ENCODE measurements at regions not wholly inside any gene's neighbourhood (a gene's known extent, or its start where the extent isn't known, plus 50 kb on each side); places are given as distances from the start of the nearest gene placed in this dataset.

GRCh38 chr12:87772401-87772800 lies 256.8 kb downstream of the C12orf50 start:
- DNase-seq (ENCODE audit: low read depth in 1 of 2, low spot score in 1 of 2) = no peak
- in situ Hi-C loops (cut with HindIII; ENCODE audit: low pct_unique_long_range_greater_than_20kb, low sequenced_read_pairs) = no loop called here
- TF ChIP-seq JUND (IDR thresholded peaks at IDR 0.05; ENCODE audit: low read depth) = no peak

GRCh38 chr12:87768501-87769287 lies 260.5 kb downstream of the C12orf50 start:
- in situ Hi-C loops (cut with HindIII; ENCODE audit: low pct_unique_long_range_greater_than_20kb, low sequenced_read_pairs) = no loop called here
- no peak for TF ChIP-seq JUND (IDR thresholded peaks at IDR 0.05; ENCODE audit: low read depth)
- DNase-seq (ENCODE audit: low read depth in 1 of 2, low spot score in 1 of 2) = no peak

GRCh38 chr12:87766044-87766443 lies 263.2 kb downstream of the C12orf50 start:
- no peak for DNase-seq (ENCODE audit: low read depth in 1 of 2, low spot score in 1 of 2)
- no peak for TF ChIP-seq JUND (IDR thresholded peaks at IDR 0.05; ENCODE audit: low read depth)
- in situ Hi-C loops (cut with HindIII; ENCODE audit: low pct_unique_long_range_greater_than_20kb, low sequenced_read_pairs) = no loop called here

- in situ Hi-C loops (cut with HindIII; ENCODE audit: low pct_unique_long_range_greater_than_20kb, low sequenced_read_pairs) = no loop called here
- DNase-seq (ENCODE audit: low read depth in 1 of 2, low spot score in 1 of 2) = peak in 1 of 2 experiments; percentile 40
- TF ChIP-seq JUND (IDR thresholded peaks at IDR 0.05; ENCODE audit: low read depth) = no peak
Measured at GRCh38 chr12:87760943-87761342, 268.3 kb downstream of the C12orf50 start.

- no peak for TF ChIP-seq JUND (IDR thresholded peaks at IDR 0.05; ENCODE audit: low read depth)
- in situ Hi-C loops (cut with HindIII; ENCODE audit: low pct_unique_long_range_greater_than_20kb, low sequenced_read_pairs) = no loop called here
- DNase-seq (ENCODE audit: low read depth in 1 of 2, low spot score in 1 of 2) = no peak
Measured at GRCh38 chr12:87758271-87758670, 270.9 kb downstream of the C12orf50 start.

GRCh38 chr12:87756721-87757120 lies 272.5 kb downstream of the C12orf50 start:
- no peak for TF ChIP-seq JUND (IDR thresholded peaks at IDR 0.05; ENCODE audit: low read depth)
- in situ Hi-C loops (cut with HindIII; ENCODE audit: low pct_unique_long_range_greater_than_20kb, low sequenced_read_pairs) = no loop called here
- DNase-seq (ENCODE audit: low read depth in 1 of 2, low spot score in 1 of 2) = no peak

GRCh38 chr12:87756111-87756510 lies 273.1 kb downstream of the C12orf50 start:
- in situ Hi-C loops (cut with HindIII; ENCODE audit: low pct_unique_long_range_greater_than_20kb, low sequenced_read_pairs) = no loop called here
- TF ChIP-seq JUND (IDR thresholded peaks at IDR 0.05; ENCODE audit: low read depth) = no peak
- no peak for DNase-seq (ENCODE audit: low read depth in 1 of 2, low spot score in 1 of 2)

GRCh38 chr12:87728931-87729593 lies 300.1 kb downstream of the C12orf50 start:
- no peak for TF ChIP-seq JUND (IDR thresholded peaks at IDR 0.05; ENCODE audit: low read depth)
- DNase-seq (ENCODE audit: low read depth in 1 of 2, low spot score in 1 of 2) = peak in 1 of 2 experiments; percentile 53
- in situ Hi-C loops (cut with HindIII; ENCODE audit: low pct_unique_long_range_greater_than_20kb, low sequenced_read_pairs) = no loop called here

- in situ Hi-C loops (cut with HindIII; ENCODE audit: low pct_unique_long_range_greater_than_20kb, low sequenced_read_pairs) = no loop called here
- TF ChIP-seq JUND (IDR thresholded peaks at IDR 0.05; ENCODE audit: low read depth) = no peak
- no peak for DNase-seq (ENCODE audit: low read depth in 1 of 2, low spot score in 1 of 2)
Measured at GRCh38 chr12:87720967-87721366, 308.2 kb downstream of the C12orf50 start.

GRCh38 chr12:87704374-87704773 lies 324.8 kb downstream of the C12orf50 start:
- in situ Hi-C loops (cut with HindIII; ENCODE audit: low pct_unique_long_range_greater_than_20kb, low sequenced_read_pairs) = no loop called here
- peak; percentile 66; the same call in 1 of the 2 replicates for TF ChIP-seq JUND (IDR thresholded peaks at IDR 0.05; ENCODE audit: low read depth)

GRCh38 chr12:87690236-87690810 lies 338.9 kb downstream of the C12orf50 start:
- in situ Hi-C loops (cut with HindIII; ENCODE audit: low pct_unique_long_range_greater_than_20kb, low sequenced_read_pairs) = no loop called here
- DNase-seq (ENCODE audit: low read depth in 1 of 2, low spot score in 1 of 2) = no peak
- no peak for TF ChIP-seq JUND (IDR thresholded peaks at IDR 0.05; ENCODE audit: low read depth)

More at GRCh38 chr12:87704374-87704773, 324.8 kb downstream of the C12orf50 start:
- DNase-seq (ENCODE audit: low read depth in 1 of 2, low spot score in 1 of 2) = peak; percentile 29 to 95

GRCh38 chr12:87689196-87689595 lies 340.0 kb downstream of the C12orf50 start:
- no peak for TF ChIP-seq JUND (IDR thresholded peaks at IDR 0.05; ENCODE audit: low read depth)
- in situ Hi-C loops (cut with HindIII; ENCODE audit: low pct_unique_long_range_greater_than_20kb, low sequenced_read_pairs) = no loop called here
- DNase-seq (ENCODE audit: low read depth in 1 of 2, low spot score in 1 of 2) = no peak

GRCh38 chr12:87687362-87687761 lies 341.8 kb downstream of the C12orf50 start:
- in situ Hi-C loops (cut with HindIII; ENCODE audit: low pct_unique_long_range_greater_than_20kb, low sequenced_read_pairs) = no loop called here
- TF ChIP-seq JUND (IDR thresholded peaks at IDR 0.05; ENCODE audit: low read depth) = no peak
- peak in 1 of 2 experiments; percentile 37 for DNase-seq (ENCODE audit: low read depth in 1 of 2, low spot score in 1 of 2)
